GM11168 (cell line): ENCODE measurements at regions not wholly inside any gene's neighbourhood (a gene's known extent, or its start where the extent isn't known, plus 50 kb on each side); places are given as distances from the start of the nearest gene placed in this dataset.

Experiments
- in situ Hi-C: fragments of 300-500 bp; cut with MboI; formaldehyde crosslinking; loops from one replicate; pipeline ENCODE4 v1.12.0; 2022; ENCODE audit warnings: low sequenced_read_pairs; ENCODE audit not compliant: unreplicated experiment

DNA sequence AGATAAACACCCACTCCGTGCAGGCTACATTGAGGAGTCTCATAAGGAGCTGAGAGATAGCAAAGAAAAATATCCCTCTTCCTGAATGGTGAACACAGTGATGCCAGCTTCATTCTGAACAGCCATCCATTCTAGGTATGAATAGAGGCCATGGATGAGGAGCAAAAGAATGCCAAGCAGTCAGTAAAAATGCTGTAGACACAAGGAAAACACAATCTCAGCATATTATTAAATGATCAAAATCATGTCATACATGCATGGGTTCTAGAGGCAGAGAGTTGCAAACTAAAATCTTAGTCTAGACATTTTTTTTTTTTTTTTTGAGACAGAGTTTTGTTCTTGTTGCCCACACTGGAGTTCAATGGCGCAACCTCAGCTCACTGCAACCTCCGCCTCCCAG is 313.0 kb downstream of the SOX9 start:
- in situ Hi-C loops = no loop called here

DNA sequence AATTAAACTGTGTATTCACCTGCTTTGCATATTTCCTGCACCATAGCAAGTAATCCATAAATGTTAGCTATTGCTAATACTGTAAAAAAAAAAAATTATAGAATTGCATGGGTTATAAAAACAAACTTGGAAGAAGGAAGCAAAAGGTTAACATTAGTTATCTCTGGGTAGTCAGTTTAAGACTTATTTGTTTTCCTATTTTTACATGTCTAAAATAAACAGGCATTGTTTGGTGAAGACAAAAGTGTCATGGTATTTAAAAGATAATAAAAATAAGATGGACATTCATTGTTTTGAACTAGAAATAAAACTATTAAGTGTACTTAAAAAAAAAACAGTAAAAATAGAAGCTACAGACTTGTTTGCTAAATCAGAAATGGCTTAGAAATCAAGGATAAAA is 313.8 kb downstream of the SOX9 start:
- in situ Hi-C loops = no loop called here

DNA sequence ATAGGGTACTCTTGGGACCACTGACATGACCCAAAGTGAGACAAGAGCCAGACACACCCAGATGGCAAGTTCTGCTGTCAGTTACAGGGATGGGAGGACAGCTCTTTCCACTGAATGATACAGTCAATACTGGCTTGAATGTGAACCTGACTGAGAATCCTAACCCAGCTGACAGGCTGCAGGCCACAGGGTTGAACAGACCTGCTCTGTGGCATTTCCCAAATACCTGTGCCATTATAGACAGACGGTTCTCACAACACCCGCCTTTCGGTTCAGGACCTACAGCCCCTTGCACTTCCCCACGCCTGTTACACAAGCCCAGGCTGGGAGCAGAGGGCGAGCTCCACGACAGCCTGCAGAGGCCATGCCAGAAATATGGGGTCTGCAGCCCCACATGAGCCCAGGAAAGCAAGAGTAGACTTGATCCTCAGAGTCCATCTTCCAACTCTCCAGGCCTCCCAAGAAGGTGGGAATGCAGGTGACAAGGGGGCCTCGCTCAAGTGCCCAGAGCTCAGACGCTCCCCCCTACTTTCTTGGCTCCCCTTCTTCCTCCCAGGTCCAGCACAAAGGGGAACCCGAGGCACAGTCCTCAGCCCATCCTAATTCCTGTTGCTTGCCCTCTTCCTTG is 314.3 kb downstream of the SOX9 start:
- in situ Hi-C loops = no loop called here

DNA sequence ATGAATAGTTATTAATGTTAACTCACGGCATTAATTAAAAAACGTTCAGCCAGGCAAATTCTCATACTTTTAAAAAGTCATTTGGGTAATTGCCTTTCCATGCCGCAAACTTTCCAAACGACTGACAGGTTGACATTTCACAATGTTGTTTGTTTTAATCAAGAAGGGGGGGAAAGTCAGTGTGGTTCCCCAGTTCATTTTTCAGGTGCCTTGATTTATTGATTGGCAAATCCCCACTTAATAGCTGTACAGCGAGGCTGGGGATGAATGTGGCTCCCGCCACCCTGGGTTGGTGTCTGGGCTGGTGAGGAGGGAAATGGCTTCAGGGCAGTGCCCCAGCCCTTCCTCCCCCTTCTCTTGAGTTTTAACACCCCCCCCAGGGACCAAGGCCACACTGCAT is 318.0 kb downstream of the SOX9 start:
- in situ Hi-C loops = no loop called here

DNA sequence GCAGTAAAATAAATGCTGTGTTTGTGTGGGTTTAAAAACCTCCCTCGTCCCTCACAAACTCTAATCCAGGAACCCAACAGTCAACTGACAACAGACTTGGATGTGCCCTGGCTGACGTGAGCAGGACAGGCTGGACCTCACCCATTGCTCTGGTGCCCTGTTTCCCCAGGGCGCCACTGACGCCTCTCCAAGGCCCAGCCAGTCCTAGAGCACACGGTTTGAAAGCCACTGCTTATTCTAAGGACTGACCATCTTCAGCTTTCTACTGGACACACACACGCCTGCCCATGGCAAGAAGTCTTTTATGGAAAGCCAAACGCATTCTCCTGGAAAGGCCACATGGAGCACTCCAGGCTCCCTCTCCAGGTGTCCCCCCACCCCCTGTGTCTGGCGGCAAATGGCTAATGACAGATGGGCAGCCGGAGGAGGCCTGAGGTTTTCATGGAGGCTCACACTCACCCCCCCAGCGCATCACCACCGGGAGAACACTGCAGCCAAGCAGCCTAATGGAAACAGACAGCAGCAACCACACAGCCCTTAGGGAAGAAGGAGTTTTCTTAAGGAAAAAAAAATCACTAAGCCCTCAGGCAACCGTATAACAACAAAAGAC is 319.2 kb downstream of the SOX9 start:
- in situ Hi-C loops = no loop called here

DNA sequence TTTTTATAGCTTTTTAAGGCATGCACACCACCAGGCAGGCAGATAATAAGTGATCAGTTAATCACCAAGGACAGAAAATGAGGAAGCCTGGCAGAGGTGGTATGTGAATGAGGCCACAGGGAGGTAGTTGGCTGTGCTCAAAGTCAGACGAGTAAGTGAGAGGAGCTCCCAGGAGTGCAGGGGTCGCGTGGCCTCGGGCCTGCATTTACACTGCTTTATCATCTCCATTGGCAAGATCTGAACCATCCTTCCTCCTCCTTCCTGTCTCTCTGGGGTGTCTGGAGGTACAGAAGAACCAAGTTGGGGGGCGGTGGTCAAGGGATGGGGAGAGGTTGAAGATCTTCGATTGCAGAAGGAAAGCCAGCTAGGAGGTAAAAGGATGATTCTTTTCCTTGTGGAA is 320.1 kb downstream of the SOX9 start:
- in situ Hi-C loops = no loop called here

DNA sequence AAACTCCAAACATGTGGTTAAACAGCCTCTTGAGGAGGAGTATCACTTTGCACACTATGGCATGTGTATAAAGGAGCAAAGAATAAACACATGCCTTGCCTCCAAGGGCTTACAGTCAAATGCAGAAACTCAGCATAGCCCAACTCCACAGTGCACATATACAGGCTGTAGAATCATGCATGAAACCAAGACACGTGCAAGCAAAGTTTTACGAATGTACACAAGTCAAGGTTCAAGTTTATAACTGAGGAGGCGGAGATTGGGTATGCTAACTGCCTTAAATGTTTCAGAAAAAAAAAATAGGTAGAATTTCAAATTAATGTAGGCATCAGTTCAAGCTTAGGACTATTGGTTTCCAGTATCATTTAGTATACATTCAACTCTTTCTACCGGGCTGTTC is 321.1 kb downstream of the SOX9 start:
- in situ Hi-C loops = no loop called here

DNA sequence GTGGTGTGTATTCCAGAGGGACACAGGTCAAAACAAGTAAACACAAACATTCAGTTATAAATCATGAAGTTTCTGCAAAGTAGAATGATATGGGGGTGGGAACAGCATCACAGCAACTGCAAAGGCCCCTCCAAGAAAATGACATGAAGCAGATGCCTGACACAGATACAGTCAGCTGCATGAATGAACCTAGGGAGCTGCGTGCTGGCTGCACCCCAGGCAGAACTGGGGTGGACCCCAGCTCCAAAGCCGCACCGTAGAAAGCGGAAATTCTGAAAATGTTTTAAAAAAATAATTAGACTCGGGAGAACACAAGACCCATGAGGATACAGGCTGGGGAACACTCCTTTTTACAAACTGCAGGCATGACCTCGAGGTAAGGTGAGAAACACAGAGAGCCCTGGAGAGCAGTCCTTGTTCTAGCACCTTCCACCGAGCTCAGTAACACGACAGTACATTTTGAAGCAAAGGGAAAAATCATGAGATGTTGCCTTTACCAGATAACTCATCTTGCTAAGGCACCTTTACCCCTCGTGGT is 323.8 kb downstream of the SOX9 start:
- in situ Hi-C loops = no loop called here

DNA sequence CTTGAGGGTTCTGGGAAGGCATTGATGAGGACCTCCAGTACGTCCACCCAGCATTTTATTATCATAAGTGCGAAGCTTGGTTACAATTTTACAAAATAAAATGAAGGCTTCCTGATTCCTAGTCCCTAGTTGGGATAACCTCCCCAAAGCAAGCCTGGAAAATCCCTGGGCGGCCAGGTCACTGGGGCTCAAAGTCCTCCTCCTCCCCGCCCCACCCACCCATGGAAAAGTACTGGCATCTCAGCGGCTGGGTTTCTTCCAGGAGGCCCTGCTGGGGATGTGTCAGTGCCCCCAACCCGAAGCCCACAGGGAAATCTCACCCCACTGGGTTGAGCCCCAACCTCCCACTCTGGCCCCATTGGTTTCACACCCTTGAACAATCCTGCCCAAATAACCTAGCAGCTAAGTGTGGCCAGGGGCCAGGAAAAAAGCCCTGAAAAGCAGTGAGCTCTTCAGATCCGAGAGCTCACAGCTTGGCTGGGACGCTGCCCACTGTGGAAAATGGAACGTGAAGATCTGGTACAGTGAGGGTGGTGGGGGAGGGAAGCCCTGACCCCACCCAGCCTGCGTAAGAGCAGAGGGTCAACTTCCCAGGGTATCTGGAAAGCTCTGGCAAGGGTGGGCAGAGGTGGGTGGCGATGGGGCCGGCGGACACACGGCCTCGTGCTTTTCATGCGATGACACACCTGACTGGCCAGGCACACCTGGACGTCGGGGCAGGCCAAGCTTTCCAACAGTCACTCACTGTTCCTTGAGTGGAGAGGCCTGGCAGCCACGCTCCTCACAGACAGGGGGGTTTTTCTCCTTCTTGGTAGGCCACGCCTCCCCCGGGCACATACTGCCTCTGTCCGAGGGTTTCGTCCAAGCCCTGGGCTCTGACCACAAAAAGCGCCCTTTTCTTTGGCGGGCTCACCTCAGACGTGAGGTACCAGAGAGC is 324.5 kb downstream of the SOX9 start:
- in situ Hi-C loops = no loop called here

DNA sequence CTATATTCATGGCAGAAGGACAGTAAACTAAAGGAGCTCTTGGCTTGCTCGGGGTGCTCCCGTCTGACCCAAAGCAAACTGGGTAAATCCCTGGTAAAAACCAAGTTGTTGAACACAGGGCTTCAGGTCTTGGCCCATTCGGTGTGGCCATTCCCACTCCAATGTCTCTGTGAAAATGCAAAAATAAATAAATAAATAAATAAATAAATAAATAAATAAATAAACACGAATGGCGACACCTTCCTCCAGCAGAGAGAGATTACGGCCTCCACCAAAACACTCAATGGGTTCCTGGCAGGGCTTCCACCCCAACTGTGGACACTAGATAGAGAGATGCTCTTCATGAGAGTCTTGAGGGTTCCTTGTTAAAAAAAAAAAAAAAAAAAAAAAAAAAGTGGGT is 325.3 kb downstream of the SOX9 start:
- in situ Hi-C loops = no loop called here

DNA sequence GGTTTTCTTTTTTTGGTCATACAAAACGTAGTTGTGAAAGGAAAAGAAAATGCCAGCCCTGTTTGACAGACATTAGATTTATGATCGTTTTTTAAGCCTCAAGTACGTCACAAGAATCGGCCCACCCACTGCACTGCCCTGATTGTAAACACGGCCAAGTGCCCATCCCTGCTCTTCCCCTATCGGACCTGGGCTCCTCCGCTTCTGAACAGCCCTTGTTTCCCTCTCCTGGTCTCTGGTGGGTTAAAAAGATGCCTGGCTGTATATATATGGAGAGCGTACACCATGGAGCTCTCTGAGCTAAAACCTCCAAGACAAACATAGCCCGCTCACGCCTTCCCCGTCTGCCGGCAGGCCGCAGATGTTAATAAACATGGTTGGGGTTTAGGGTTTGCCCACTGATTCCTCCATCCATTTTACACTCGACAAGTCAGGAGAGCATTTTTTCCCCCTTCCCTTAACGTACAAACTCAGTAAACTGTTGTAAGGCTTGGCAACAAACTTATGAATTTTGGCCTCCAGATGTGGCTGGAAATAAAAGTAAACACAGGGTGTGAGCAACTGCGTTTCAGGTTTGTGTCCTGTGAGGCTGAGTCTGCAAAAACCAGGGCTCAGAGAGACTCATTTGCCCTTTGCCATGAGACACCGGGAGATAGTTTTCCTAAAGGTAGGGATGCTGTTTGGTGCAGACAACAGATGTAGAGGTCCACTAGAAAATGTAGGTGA is 325.9 kb downstream of the SOX9 start:
- in situ Hi-C loops = no loop called here

DNA sequence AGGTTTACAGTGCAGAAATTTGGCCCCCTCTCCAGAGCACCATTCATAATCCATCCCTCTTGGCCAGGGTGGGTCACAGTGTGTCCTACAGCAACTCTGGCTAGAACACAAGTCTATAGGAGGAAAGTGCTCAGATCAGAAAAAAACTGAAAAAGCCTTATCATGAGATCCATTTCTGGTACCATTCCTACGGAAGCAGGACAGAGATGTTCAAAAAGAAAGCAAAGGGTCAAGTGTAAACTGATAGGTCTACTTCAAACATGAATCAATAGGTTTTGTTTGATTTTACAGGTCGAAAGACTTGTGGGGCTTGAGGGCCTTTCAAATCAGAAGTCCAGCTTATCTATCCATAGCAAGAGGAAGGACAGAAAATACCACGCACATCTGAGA is 326.4 kb downstream of the SOX9 start:
- in situ Hi-C loops = no loop called here

DNA sequence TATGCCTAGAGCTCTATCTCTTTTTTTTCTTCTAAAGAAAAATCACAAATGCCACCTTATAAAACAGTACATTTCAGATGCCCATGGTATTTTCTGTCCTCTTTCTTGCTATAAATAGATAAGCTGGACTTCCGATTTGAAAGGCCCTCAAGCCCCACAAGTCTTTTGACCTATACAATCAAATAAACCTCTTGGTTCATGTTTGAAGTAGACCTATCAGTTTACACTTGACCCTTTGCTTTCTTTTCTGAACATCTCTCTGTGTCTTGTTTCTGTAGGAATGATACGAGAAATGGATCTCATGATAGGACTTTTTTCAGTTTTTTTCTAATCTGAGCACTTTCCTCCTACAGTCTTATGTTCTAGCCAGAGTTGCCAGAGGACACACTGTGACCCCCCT is 327.2 kb downstream of the SOX9 start:
- in situ Hi-C loops = no loop called here

DNA sequence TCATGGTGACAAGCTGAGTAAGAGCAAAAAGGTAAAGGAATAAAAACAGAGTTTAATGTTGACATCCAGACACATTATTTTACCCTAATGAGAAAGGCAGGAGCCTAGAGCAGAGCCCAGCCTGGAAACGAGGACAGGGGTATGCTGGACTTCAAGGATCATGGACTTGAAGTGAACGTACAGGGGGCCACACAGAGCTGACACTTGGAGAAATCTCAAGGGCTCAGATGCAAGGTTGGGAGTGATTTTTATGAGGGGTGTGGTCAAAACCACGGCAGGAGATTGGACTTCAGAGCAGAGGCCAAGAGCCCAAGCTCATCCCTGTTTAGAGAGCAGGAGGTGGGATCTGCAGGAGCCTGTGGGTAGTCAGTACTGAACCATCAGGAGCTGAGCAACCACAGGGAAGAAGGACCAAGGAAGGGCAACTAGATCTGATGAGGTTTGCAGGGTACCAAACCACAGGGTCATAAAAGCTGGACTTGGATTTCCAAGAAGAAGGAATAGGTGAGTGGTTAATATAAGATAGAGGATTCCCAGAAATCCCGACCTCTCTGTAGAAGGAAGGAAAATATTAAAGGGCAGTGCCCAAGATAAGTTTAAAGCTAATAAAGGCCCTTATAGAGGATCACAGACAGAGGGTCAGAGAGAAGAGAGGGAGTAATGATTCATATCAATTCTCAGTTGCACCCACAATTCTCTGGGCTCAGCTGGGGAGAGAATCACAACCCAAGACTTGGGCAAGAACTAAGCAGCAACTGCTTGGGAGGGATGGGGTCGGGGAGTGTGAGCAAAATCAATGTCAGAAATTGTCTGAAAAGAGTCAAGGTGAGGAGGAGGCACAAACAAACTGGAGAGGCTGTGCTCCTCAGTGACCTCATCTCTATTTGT is 331.7 kb downstream of the SOX9 start:
- in situ Hi-C loops = no loop called here

DNA sequence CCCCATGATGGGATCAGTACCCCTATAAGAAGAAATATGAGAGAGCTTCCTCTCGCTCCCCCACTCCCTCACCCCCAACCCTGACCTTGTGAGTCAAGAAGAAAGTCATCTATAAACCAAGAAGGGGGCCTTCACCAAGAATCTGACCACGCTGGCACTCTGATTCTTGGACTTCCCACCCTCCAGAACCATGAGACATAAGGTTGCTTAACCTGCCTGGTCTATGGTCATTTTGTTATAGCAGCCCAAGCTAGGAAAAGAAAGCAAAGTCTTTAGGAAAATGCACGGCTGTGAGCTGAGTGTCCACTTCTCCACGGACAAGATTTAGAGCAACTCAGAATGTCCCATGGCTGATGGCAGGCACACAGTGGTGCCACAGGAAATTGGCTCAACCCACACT is 333.5 kb downstream of the SOX9 start:
- in situ Hi-C loops = no loop called here

DNA sequence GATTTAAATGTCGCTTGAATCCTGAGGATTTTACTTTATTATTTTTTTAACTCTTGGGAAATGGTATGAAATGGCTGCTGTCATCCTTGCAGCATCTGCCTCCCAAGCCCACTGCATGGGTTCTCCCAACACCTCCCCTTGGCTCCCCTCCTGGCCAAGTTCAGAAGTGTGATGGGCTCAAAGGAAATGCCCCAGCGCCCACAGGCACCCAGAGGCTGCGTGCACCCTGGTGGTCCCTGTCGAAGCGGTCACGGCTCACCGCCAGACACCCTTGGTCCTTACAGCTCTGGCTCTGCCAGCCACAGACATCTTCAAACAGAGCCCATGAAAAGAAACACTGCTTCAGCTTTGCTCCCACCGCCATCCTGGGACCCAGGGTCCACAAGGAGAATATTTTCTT is 334.7 kb downstream of the SOX9 start:
- in situ Hi-C loops = no loop called here

DNA sequence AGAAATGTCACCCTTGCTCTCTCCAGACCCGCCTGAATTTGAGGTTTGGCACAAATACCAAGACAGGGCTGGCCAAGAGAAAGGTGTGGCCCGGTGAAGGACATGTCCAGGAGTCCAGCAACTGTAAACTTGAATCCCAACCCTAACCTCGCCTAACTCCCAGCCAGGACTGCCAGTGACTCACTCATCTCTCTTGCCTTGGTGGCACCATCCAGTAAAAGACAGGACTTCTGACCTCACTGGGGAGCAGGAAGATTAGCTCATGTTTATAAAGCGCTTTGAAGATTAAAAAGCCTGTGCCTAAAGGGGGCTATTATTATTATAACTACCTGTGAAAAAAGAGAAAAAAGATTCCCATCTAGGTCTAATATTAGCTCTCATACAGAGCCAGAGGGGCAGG is 335.3 kb downstream of the SOX9 start:
- in situ Hi-C loops = no loop called here

DNA sequence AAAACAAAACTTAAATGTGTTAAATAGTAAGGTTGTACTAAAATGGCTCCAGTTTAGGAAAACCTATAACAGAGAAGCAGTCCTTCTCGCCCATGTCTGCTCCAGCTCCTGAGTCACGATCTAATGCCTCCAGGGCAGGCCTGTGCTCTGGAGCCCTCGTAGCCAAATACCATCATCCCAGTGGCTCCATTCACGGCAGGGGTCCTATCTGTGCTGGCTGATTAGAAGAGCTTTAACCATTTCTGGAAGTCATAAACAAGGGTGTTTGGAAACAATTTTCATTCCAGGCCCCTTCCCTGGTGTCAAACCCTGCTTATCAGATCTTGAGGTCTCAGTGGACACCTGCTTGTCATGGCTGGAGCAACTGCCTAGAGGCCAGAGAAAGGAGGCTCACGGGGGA is 336.9 kb downstream of the SOX9 start:
- in situ Hi-C loops = no loop called here

DNA sequence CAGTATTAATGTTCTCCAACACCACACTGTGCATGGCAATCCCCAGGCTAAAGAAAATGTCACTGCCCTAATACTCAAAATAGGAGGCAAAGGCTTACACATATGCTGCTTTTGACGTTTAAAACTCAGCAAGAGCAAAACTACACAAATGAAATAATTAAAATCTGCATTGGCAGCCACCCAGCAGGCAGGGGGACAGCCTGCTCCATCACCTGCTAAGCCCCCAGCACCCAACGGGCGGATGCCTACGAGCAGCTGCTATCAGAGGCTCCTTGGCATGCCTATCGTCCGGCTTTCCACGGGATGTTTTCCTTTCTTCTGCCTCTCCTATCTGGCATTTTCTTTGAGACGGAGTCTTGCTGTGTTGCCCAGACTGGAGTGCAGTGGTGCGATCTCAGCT is 337.5 kb downstream of the SOX9 start:
- in situ Hi-C loops = no loop called here

DNA sequence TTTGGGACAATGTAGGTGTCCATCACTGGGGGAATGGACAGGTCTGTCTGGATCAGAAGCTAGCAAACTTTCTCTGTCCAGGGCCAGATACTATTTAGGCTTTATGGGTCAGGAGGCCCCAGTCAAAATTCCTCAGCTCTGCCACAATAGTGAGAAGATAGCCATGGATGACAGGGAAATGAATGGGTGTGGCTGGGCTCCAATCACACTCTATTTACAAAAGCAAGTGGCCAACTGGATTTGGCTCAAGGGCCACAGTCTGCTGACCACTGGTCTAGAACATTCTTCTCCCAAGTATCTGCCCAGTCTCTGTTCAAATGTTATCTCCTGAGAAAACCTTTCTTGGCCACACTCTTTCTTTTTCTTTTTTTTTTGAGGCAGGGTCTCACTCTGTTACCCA is 339.9 kb downstream of the SOX9 start:
- in situ Hi-C loops = no loop called here
